Hematopoietic multipotent progenitor cell treated with erythropoietin and hydrocortisone succinate and interleukin-3 and kit ligand, for 4 days (in vitro differentiated cells): ENCODE measurements at regions not wholly inside any gene's neighbourhood (a gene's known extent, or its start where the extent isn't known, plus 50 kb on each side); places are given as distances from the start of the nearest gene placed in this dataset.
"Not testable (repeated sequence)": the region's sequence is repeated elsewhere in the genome, so short reads cannot be mapped to it uniquely, and the experiment has no call there.

Experiments used
- DNase-seq: peaks from one replicate; pipeline ENCODE4 v3.0.0-alpha.2; 2015

DNA sequence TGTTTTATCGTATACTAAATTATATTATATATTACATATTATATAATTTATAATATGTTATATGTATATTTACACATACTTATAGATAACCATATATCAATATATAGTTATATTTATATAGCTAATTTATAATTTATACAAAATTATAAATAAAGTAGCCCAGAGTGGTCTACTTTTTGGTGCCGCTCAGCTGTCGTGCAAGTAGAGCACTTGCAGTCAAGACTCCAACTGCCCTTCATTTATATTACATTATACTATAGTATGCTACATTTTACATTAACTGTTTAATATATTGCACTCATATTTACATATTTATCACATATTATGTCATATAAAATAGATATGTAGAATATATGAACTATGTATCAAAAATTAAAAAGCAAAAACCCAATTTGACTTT, 1124.7 kb upstream of the MIR17HG start:
- no peak for DNase-seq

DNA sequence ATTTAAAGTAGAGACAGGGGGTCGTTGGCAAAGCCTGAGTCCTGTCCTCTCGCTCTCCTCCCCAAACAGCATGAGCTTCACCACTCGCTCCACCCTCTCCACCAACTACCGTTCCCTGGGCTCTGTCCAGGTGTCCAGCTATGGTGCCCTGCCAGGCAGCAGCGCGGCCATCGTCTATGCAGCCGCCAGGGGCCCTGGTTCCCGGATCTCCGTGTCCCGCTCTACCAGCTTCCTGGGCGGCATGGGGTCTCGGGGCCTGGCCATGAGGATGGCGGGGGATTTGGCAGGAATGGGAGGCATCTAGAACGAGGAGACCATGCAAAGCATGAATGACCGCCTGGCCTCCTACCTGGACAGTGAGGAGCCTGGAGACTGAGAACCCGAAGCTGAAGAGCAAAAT, 1117.2 kb upstream of the MIR17HG start:
- no peak for DNase-seq

DNA sequence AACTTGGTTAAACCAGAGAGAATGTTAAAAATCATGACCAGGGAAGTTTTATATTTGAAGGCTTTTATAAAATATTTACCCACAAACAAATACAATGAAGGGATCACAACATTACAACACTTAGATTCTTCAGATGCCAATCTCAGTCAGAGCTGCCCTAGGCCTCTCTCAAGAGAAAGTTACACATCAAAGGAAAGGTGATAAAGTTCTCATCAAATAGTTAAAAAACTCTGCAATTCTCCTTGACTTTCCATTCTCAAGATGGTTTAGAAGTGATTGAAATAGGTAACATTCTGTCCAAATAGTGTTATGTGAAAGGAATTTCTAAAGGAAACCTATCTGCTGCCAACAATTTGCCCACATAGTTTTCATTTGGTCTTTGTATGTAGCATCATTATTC, 1115.2 kb upstream of the MIR17HG start:
- DNase-seq: no peak

- DNase-seq: no peak
Measured at GRCh38 chr13:90233933-90234672, 1113.4 kb upstream of the MIR17HG start.

DNA sequence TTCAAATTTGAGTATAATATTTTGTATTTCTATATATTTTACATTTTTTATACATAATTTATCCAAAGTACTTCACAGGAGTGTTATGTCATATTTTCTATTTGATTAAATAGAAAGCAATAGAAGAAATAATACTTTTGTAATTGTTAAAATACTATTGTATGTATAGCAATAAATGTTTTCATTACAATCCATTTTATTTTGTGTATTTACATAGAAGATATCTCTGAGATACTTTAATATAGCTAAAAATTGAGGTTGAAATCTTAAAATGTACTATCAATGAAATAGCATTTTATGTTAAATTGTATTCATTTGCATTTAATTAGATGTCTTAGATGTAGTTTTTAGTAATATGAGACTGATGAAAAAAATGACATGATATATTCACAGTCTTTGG, 1109.6 kb upstream of the MIR17HG start:
- no peak for DNase-seq

GRCh38 chr13:90238413-90238812, 1109.1 kb upstream of the MIR17HG start:
- DNase-seq: peak; percentile 63

GRCh38 chr13:90239130-90239529, 1108.4 kb upstream of the MIR17HG start:
- DNase-seq: no peak

- DNase-seq: no peak
Measured at GRCh38 chr13:90246005-90246404, 1101.5 kb upstream of the MIR17HG start.

GRCh38 chr13:90246687-90247345, 1100.7 kb upstream of the MIR17HG start:
- DNase-seq: no peak

GRCh38 chr13:90253806-90254205, 1093.7 kb upstream of the MIR17HG start:
- DNase-seq: no peak

- DNase-seq: no peak
Measured at GRCh38 chr13:90254437-90254836, 1093.0 kb upstream of the MIR17HG start.

DNA sequence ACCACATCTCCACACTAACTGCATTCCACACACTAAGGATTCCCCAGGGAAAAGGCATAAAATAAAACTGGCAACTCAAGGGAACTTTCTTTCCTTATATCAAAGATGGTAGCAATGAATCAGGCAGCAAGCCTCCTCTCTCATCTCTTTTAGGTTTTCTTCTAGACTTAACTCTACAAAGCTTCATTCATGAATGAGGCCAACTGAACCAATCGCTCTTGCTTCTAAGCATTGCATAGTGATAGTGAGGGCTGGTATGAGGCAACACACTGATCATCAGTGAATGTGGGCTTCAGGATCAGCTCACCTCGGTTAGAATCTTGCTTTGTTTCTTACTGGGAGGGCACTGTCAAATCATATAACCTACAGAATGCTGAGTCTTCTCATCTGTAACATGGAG, 1090.7 kb upstream of the MIR17HG start:
- no peak for DNase-seq

- no peak for DNase-seq
Measured at GRCh38 chr13:90258129-90258528, 1089.4 kb upstream of the MIR17HG start.

DNA sequence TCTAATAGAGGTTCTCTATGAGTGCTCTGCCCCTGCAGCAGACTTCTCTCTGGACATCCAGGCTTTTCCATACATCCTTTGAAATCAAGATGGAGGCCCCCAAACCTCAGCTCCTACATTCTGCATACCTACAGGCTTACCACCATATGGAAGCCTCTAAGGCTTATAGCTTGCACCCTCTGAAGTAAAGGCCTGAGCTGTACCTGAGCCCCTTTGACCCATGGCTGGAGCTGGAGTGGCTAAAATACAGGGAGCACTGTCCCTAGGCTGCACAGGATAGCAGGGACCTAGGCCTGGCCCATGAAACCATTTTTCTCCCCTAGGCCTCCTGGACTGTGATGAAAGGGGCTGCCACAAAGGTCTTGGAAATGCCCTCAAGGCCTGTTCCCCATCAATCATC, 1086.1 kb upstream of the MIR17HG start:
- no peak for DNase-seq

- DNase-seq: no peak
Measured at GRCh38 chr13:90270226-90270625, 1077.3 kb upstream of the MIR17HG start.

DNA sequence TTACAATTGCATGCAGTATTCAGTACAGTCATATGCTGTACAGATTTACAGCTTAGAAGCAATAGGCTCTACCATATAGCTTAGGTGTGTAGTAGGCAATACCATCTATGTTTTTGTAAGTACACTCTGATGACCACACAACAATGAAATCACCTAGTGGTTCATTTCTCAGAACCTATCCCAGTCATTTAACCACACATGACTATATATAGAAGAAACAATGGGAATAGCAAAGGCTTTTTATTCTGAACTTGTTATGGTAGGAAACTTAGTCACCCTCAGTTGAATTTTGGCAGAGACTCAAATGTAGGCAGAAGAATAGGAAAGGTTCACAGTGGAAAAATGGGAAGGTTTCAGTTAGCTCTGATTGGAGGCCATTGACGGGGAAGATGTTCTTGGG, 1075.1 kb upstream of the MIR17HG start:
- DNase-seq: no peak

DNA sequence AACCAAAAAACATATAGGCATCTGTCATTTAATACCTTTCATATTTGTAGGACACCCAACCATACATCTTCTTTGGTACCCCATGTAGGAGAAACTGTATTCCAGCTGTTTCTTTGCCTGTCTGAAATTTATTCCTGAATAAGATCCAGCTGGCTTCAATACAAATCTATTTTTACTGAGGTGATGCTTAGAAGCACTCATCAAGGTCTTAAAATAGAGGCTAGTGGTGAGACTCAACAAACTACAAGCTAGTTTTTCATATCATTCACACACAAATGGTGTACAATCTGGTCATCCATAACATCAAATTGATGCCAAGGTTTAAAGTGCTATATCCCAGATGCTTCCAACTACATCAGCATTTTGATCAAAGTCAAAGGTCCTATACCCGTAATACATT, 1071.3 kb upstream of the MIR17HG start:
- no peak for DNase-seq

DNA sequence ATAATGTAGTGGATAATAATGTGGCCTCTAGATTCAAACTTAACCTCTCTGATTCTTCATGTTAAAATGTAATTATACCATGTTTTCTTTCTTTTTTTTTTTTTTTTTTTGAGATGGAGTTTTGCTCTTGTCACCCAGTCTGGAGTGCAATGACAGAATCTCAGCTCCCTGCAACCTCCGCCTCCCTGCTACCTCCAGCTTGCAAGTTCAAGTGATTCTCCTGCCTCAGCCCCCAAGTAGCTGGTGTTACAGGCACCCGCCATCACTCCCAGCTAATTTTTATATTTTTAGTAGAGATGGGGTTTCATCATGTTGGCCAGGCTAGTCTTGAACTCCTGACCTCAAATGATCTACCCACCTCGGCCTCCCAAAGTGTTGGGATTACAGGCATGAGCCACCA, 1069.3 kb upstream of the MIR17HG start:
- not testable (repeated sequence) for DNase-seq

GRCh38 chr13:90281709-90282108, 1065.8 kb upstream of the MIR17HG start:
- DNase-seq: no peak

DNA sequence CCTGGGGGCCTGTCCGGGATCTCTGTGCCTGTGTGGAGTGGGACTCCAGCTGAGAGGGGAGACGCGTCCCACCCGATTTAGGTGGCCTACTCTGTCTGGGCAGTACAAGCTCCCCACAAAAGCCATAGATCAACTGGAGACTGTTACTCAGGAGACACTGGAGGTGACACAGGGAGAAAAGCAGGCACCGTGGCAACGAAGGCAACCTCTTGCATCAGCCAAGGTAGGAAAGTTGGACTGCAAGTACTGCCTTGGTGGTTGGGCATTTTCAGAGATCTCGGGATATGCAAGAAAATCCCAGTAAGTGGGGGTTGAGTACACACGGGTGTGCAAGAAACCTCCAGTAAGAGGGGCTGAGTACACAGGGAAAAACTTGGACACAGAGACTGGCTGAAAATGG, 1060.0 kb upstream of the MIR17HG start:
- DNase-seq: no peak

GRCh38 chr13:90293793-90294361, 1053.6 kb upstream of the MIR17HG start:
- no peak for DNase-seq

DNA sequence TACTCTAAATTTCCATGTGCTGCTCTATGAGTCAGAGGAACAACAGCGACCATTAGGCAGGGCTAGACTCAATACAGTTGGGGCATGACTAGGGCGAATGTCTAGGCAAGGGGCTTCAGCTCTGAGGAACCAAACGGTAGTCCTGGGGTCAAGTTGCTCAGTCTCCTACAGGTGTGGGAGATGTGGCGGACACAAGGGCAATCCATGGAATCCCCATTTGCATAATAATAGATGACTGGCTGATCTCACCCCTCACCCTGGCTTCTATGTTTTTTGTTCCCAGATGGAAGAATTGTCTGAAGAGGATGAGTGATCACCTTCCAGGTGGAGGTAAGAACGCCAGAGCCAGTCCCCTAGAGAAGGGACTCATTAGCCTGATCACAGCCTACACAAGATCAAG, 1048.2 kb upstream of the MIR17HG start:
- DNase-seq: no peak

GRCh38 chr13:90300015-90300414, 1047.5 kb upstream of the MIR17HG start:
- no peak for DNase-seq

DNA sequence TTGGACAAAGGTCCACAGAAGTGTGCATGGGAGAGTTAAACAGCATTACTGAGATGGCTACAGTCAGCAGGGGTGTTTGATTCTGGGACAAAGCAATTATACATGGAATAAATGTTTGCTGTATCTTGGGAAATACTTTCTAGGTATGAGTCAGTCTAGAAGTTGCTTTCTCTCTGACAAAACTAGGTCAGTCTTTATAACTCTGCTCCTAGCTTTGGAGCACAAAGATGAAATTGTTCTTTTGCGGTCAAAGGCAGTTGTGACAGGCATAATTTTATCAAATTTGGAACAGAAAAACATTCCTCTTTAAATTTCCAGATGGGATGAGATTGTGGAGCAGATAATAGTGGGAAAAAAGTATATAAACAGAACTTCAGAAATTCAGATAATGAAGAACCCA, 1045.4 kb upstream of the MIR17HG start:
- DNase-seq: no peak

- no peak for DNase-seq
Measured at GRCh38 chr13:90305796-90306195, 1041.7 kb upstream of the MIR17HG start.
